Adrenal gland (tissue), 5 donors: ENCODE measurements at regions not wholly inside any gene's neighbourhood (a gene's known extent, or its start where the extent isn't known, plus 50 kb on each side); places are given as distances from the start of the nearest gene placed in this dataset.

Experiments
- CTCF ChIP-seq, 6 experiments: fragments of 450-650 bp in 4 of 6; fragments of 200-600 bp in 2 of 6; sonication (generic) in 1 of 6; IDR thresholded peaks; 1 replicate in 5 of 6; 2 replicates in 1 of 6; pipeline versions ENCODE4 v1.5.1 to v1.8.0; 2016 to 2021; ENCODE audit warnings: antibody characterized with exemption in 6 of 6, mild to moderate bottlenecking in 2 of 6, moderate library complexity in 1 of 6
- POLR2A ChIP-seq, 2 donors: fragments of 450-650 bp; IDR thresholded peaks; one replicate each; pipeline ENCODE4 v1.6.1; 2017; ENCODE audit warnings: antibody characterized with exemption in 2 of 2, mild to moderate bottlenecking in 2 of 2, moderate library complexity in 1 of 2
- donor health status: DM: no; HTN: no; CAD: no.

- no peak for TF ChIP-seq CTCF (IDR thresholded peaks at IDR 0.05)
- no peak for TF ChIP-seq POLR2A (IDR thresholded peaks at IDR 0.05)
Observed at GRCh38 chr7:68279827-68280400, 1283.3 kb downstream of the TYW1 start.
